HepG2 (cell line): ENCODE measurements at regions not wholly inside any gene's neighbourhood (a gene's known extent, or its start where the extent isn't known, plus 50 kb on each side); places are given as distances from the start of the nearest gene placed in this dataset.

ENCODE experiments used
- ATAC-seq: fragments of 200-7000 bp; cut with Tn5 transposase; 3 replicates; pipeline ENCODE4 v1.9.1; 2020; ENCODE audit warnings: mild to moderate bottlenecking, moderate library complexity
- BruUV-seq: library from RNA; stranded (reverse); fragments of 400-500 nt; replicated peaks from 2 replicates; lab custom pipeline; 2021; lab: Mats Ljungman, UMichigan
- CTCF ChIA-PET: fragments of 300-600 bp; formaldehyde crosslinking; extraction: SDS; loops from one replicate; lab custom pipeline; 2021; ENCODE audit warnings: low total read pairs, inconsistent platforms, low intra/inter-chr PET ratio; lab: Yijun Ruan, JAX
- POLR2A ChIA-PET: fragments of 350-600 bp; sonication (Branson Sonifier 250); formaldehyde crosslinking; loops from one replicate; lab custom pipeline; 2020; ENCODE audit warnings: antibody characterized with exemption, inconsistent platforms; lab: Yijun Ruan, JAX
- DNase-seq: peaks from one replicate; pipeline ENCODE4 v3.0.0-alpha.2; 2015; ENCODE audit warnings: low spot score
- FAIRE-seq: peaks from 3 replicates; lab custom pipeline; 2011; peaks lifted over from hg19 to GRCh38; lab: Jason Lieb, UNC
- H2AFZ ChIP-seq: one replicate; pipeline ENCODE4 v1.6.1; 2011; ENCODE audit warnings: low read length, inconsistent platforms
- H3K27ac ChIP-seq: fragments of 300-600 bp; 3 replicates; pipeline ENCODE4 v1.8.0; 2011; ENCODE audit warnings: mixed run types, mild to moderate bottlenecking, mixed read lengths, low read length, inconsistent platforms; ENCODE audit not compliant: insufficient read depth; ENCODE audit errors: extremely low read length
- H3K27me3 ChIP-seq, 2 experiments: fragments of 200-600 bp in 1 of 2; 2 replicates in 1 of 2; 3 replicates in 1 of 2; pipeline versions ENCODE4 v1.6.0 to v1.8.0; 2011; ENCODE audit warnings: low read length in 2 of 2, mild to moderate bottlenecking in 2 of 2, moderate library complexity in 2 of 2, inconsistent platforms in 1 of 2; ENCODE audit not compliant: insufficient read depth in 2 of 2, control insufficient read depth in 1 of 2
- H3K36me3 ChIP-seq, 2 experiments: fragments of 200-600 bp in 1 of 2; replicated peaks in 1 of 2; 2 replicates in 1 of 2; 3 replicates in 1 of 2; pipeline versions ENCODE4 v1.5.1 to v1.8.0; 2011; ENCODE audit warnings: low read length in 2 of 2, inconsistent platforms in 1 of 2; ENCODE audit not compliant: insufficient read depth in 2 of 2, control insufficient read depth in 1 of 2
- H3K4me1 ChIP-seq: 2 replicates; pipeline ENCODE4 v1.5.1; 2012; ENCODE audit warnings: low read length, inconsistent platforms; ENCODE audit not compliant: insufficient read depth
- H3K4me2 ChIP-seq: 2 replicates; pipeline ENCODE4 v1.6.0; 2011; ENCODE audit warnings: low read depth, low read length, inconsistent platforms
- H3K4me3 ChIP-seq, 3 experiments: fragments of 200-600 bp in 1 of 3; sonication (generic), shearing (Covaris generic) in 1 of 3; replicated peaks in 1 of 3; 2 replicates each; pipeline ENCODE4 v1.5.1; 2011 to 2016; ENCODE audit warnings: low read length in 3 of 3, inconsistent platforms in 2 of 3, low read depth in 2 of 3, mild to moderate bottlenecking in 2 of 3, control low read depth in 1 of 3, mixed read lengths in 1 of 3; ENCODE audit not compliant: insufficient read depth in 1 of 3
- H3K79me2 ChIP-seq: one replicate; pipeline ENCODE4 v1.6.1; 2011; ENCODE audit warnings: low read length, inconsistent platforms; ENCODE audit not compliant: insufficient read depth
- H3K9ac ChIP-seq: 2 replicates; pipeline ENCODE4 v1.6.0; 2011; ENCODE audit warnings: mild to moderate bottlenecking, low read depth, low read length, inconsistent platforms; ENCODE audit not compliant: insufficient read depth
- H3K9me3 ChIP-seq: 2 replicates; pipeline ENCODE4 v1.5.1; 2012; ENCODE audit warnings: mild to moderate bottlenecking, low read length
- H4K20me1 ChIP-seq: 2 replicates; pipeline ENCODE4 v1.6.0; 2011; ENCODE audit warnings: inconsistent platforms, mild to moderate bottlenecking, low read length, moderate library complexity; ENCODE audit not compliant: insufficient read depth
- ATAD3A ChIP-seq: sonication (generic); formaldehyde crosslinking; IDR thresholded peaks from 2 replicates; pipeline ENCODE4 v1.4.0; 2020; ENCODE audit warnings: missing genetic modification reagents
- CHD2 ChIP-seq: IDR thresholded peaks from 2 replicates; pipeline ENCODE4 v1.6.1; 2011; ENCODE audit warnings: low read depth, low read length, improper control_type of control experiment
- HDAC6 ChIP-seq: fragments of 200-600 bp; sonication (generic); IDR thresholded peaks from 2 replicates; pipeline ENCODE4 v1.7.0; 2017; ENCODE audit warnings: mild to moderate bottlenecking, antibody characterized with exemption, low read length, low read depth
- JDP2 ChIP-seq: sonication (generic); formaldehyde crosslinking; IDR thresholded peaks from 2 replicates; pipeline ENCODE4 v1.8.1; 2022; ENCODE audit warnings: missing genetic modification reagents, borderline replicate concordance
- KMT2B ChIP-seq: IDR thresholded peaks from 2 replicates; pipeline ENCODE4 v1.6.1; 2016; ENCODE audit warnings: missing genetic modification reagents, missing compliant biosample characterization
- MXD4 ChIP-seq: IDR thresholded peaks from 2 replicates; pipeline ENCODE4 v1.6.1; 2016; ENCODE audit warnings: mild to moderate bottlenecking, missing biosample characterization, missing genetic modification reagents
- PTBP1 ChIP-seq: fragments of 200-400 bp; formaldehyde crosslinking; IDR thresholded peaks from 2 replicates; pipeline ENCODE4 v1.6.1; 2018; ENCODE audit warnings: low read length, low read depth; ENCODE audit not compliant: poor library complexity, severe bottlenecking
- SMARCE1 ChIP-seq: fragments of 450-650 bp; IDR thresholded peaks from 2 replicates; pipeline ENCODE4 v1.6.1; 2017; ENCODE audit warnings: borderline replicate concordance
- TBX3 ChIP-seq: fragments of 450-650 bp; IDR thresholded peaks from 2 replicates; pipeline ENCODE4 v1.6.1; 2017; ENCODE audit warnings: antibody characterized with exemption, mild to moderate bottlenecking, inconsistent platforms, borderline replicate concordance
- TCF12 ChIP-seq, 2 experiments: fragments of 450-650 bp in 1 of 2; sonication (generic) in 1 of 2; formaldehyde crosslinking in 1 of 2; IDR thresholded peaks; 2 replicates each; pipeline versions ENCODE4 v1.6.1 to v1.8.0; 2017 to 2022; ENCODE audit warnings: antibody characterized with exemption in 1 of 2, mild to moderate bottlenecking in 1 of 2, missing genetic modification reagents in 1 of 2, moderate library complexity in 1 of 2
- ZBTB42 ChIP-seq: sonication (generic); formaldehyde crosslinking; IDR thresholded peaks from 2 replicates; pipeline ENCODE4 v1.5.0; 2020; ENCODE audit warnings: mild to moderate bottlenecking, missing genetic modification reagents
- ZC3H4 ChIP-seq: sonication (generic); formaldehyde crosslinking; IDR thresholded peaks from 2 replicates; pipeline ENCODE4 v1.4.0; 2020; ENCODE audit warnings: missing genetic modification reagents, borderline replicate concordance
- ZFP36 ChIP-seq: fragments of 150-350 bp; IDR thresholded peaks from 2 replicates; pipeline ENCODE4 v1.6.1; 2018; ENCODE audit warnings: borderline replicate concordance, low read length, low read depth; ENCODE audit not compliant: partially characterized antibody
- ZNF138 ChIP-seq: sonication (generic); formaldehyde crosslinking; IDR thresholded peaks from 2 replicates; pipeline ENCODE4 v1.5.0; 2020; ENCODE audit warnings: mild to moderate bottlenecking, low read depth, missing genetic modification reagents
- ZNF276 ChIP-seq: sonication (generic); formaldehyde crosslinking; IDR thresholded peaks from 2 replicates; pipeline ENCODE4 v1.4.0; 2020; ENCODE audit warnings: mild to moderate bottlenecking, low read depth, missing genetic modification reagents
- ZNF343 ChIP-seq: sonication (generic); formaldehyde crosslinking; IDR thresholded peaks from 2 replicates; pipeline ENCODE4 v1.4.0; 2020; ENCODE audit warnings: mild to moderate bottlenecking, missing genetic modification reagents
- ZNF446 ChIP-seq: sonication (generic); formaldehyde crosslinking; IDR thresholded peaks from 2 replicates; pipeline ENCODE4 v1.5.0; 2020; ENCODE audit warnings: mild to moderate bottlenecking, missing genetic modification reagents
- ZNF761 ChIP-seq: sonication (generic); formaldehyde crosslinking; conservative IDR thresholded peaks from 2 replicates; pipeline ENCODE4 v1.4.0; 2020; ENCODE audit warnings: mild to moderate bottlenecking, missing genetic modification reagents
- ZNF83 ChIP-seq: sonication (generic); formaldehyde crosslinking; IDR thresholded peaks from 2 replicates; pipeline ENCODE4 v1.4.0; 2020; ENCODE audit warnings: missing genetic modification reagents, mild to moderate bottlenecking, borderline replicate concordance
- WGBS: methylation state at CpG from one replicate; pipeline ENCODE4 v1.1.6; 2017; ENCODE audit warnings: low lambda C conversion rate; 5-methylcytosine and 5-hydroxymethylcytosine counted together
- in situ Hi-C: cut with HindIII; loops from 2 replicates; pipeline ENCODE4 v1.10.0; 2017; ENCODE audit warnings: low pct_unique_long_range_greater_than_20kb; ENCODE audit not compliant: extremely low pct_ligation_motif_present
- intact Hi-C: fragments of 100-400 bp; cut with micrococcal nuclease; formaldehyde crosslinking; loops from one replicate; pipeline ENCODE4 v1.10.0; 2022; ENCODE audit not compliant: unreplicated experiment

GRCh38 chr5:5721881-5722280 is 299.4 kb downstream of the ICE1 start:
- H3K27ac ChIP-seq, result no peak overlapping the region
- POLR2A ChIA-PET, result no interaction called here
- H3K4me2 ChIP-seq, result no peak overlapping the region
- BruUV-seq, result no TSS peak
- no peak for FAIRE-seq
- no peaks in the 10 kb centered on the region for H3K79me2 ChIP-seq
- peaks cover 0 to 9% of the 10 kb centered on the region in 2 experiments; a peak in 1 of 5 replicates for H3K27me3 ChIP-seq
- no peaks in the 10 kb centered on the region for H3K4me1 ChIP-seq
- H3K4me3 ChIP-seq, result no peak overlapping the region
- H3K9me3 ChIP-seq, result no peaks in the 10 kb centered on the region
- no peak for ATAC-seq
- TF ChIP-seq TCF12 (IDR thresholded peaks at IDR 0.05), result no peak
- no peak for TF ChIP-seq TCF12 (CRISPR knock-in tag; IDR thresholded peaks at IDR 0.05)
- no peak for TF ChIP-seq ZNF276 (CRISPR knock-in tag)
- no peak for TF ChIP-seq CHD2
- no peak for TF ChIP-seq PTBP1
- no peak for TF ChIP-seq JDP2
- TF ChIP-seq HDAC6, result no peak
- no peak for TF ChIP-seq ZC3H4 (CRISPR knock-in tag)
- TF ChIP-seq ZNF83, result no peak
- no peak for TF ChIP-seq KMT2B
- no peak for TF ChIP-seq TBX3
- no peak for TF ChIP-seq ZNF343 (CRISPR knock-in tag)
- no peak for TF ChIP-seq MXD4 (CRISPR knock-in tag)
- TF ChIP-seq ATAD3A, result no peak
- TF ChIP-seq ZNF138 (CRISPR knock-in tag), result no peak
- TF ChIP-seq ZBTB42, result no peak
- no peak for TF ChIP-seq SMARCE1
- TF ChIP-seq ZFP36, result no peak
- no peak for TF ChIP-seq ZNF761 (CRISPR knock-in tag)
- no peak for TF ChIP-seq ZNF446 (CRISPR knock-in tag)
- TF ChIP-seq, all 625 proteins: peak for 0
- no peaks in the 10 kb centered on the region for H3K36me3 ChIP-seq
- no peak for DNase-seq
- H2AFZ ChIP-seq, result no peak overlapping the region
- in situ Hi-C loops, result no loop called here
- 41% methylated on average over 3 of the region's 3 CpGs for WGBS
- CTCF ChIA-PET, result no interaction called here
- no peaks in the 10 kb centered on the region for H4K20me1 ChIP-seq
- no peak overlapping the region for H3K9ac ChIP-seq
- intact Hi-C loops, result no loop called here
